SK-N-SH treated with all-trans-retinoic acid at 6 μM for 48 hours (cell line): ENCODE measurements at regions not wholly inside any gene's neighbourhood (a gene's known extent, or its start where the extent isn't known, plus 50 kb on each side); places are given as distances from the start of the nearest gene placed in this dataset.

Experiments
- CREB5 ChIP-seq: fragments of 250-450 bp; sonication (Bioruptor Pico); IDR thresholded peaks from 2 replicates; pipeline ENCODE4 v1.5.1; 2020; ENCODE audit warnings: low read depth, mild to moderate bottlenecking, moderate library complexity
- GLIS3 ChIP-seq: fragments of 250-450 bp; sonication (Bioruptor Pico); IDR thresholded peaks from 2 replicates; pipeline ENCODE4 v1.5.0; 2020; ENCODE audit warnings: mild to moderate bottlenecking, moderate library complexity
- OSR1 ChIP-seq: fragments of 250-450 bp; sonication (Bioruptor Pico); IDR thresholded peaks from 2 replicates; pipeline ENCODE4 v1.8.0; 2022; ENCODE audit warnings: moderate library complexity, mild to moderate bottlenecking, inconsistent platforms
- PATZ1 ChIP-seq: fragments of 250-450 bp; sonication (Bioruptor Pico); IDR thresholded peaks from 2 replicates; pipeline ENCODE4 v1.8.0; 2020; ENCODE audit warnings: mild to moderate bottlenecking, moderate library complexity, borderline replicate concordance
- POU6F1 ChIP-seq: fragments of 250-450 bp; sonication (Bioruptor Pico); IDR thresholded peaks from 2 replicates; pipeline ENCODE4 v1.8.0; 2021; ENCODE audit warnings: low read depth, mild to moderate bottlenecking, moderate library complexity, borderline replicate concordance
- PPARA ChIP-seq: fragments of 250-450 bp; sonication (Bioruptor Pico); IDR thresholded peaks from 2 replicates; pipeline ENCODE4 v1.5.0; 2020; ENCODE audit warnings: mild to moderate bottlenecking, borderline replicate concordance
- RARB ChIP-seq: fragments of 250-450 bp; sonication (Bioruptor Pico); IDR thresholded peaks from 2 replicates; pipeline ENCODE4 v1.8.0; 2021; ENCODE audit warnings: mild to moderate bottlenecking, moderate library complexity
- TCF4 ChIP-seq: fragments of 250-450 bp; sonication (Bioruptor Pico); IDR thresholded peaks from 2 replicates; pipeline ENCODE4 v1.8.0; 2021; ENCODE audit warnings: mild to moderate bottlenecking, moderate library complexity, borderline replicate concordance
- TSHZ2 ChIP-seq: fragments of 250-450 bp; sonication (Bioruptor Pico); IDR thresholded peaks from 2 replicates; pipeline ENCODE4 v1.5.0; 2020; ENCODE audit warnings: mild to moderate bottlenecking, moderate library complexity
- ZFP3 ChIP-seq: fragments of 250-450 bp; sonication (Bioruptor Pico); IDR thresholded peaks from 2 replicates; pipeline ENCODE4 v1.5.0; 2020; ENCODE audit warnings: mild to moderate bottlenecking, moderate library complexity
- ZFP30 ChIP-seq: fragments of 450-650 bp; formaldehyde crosslinking; IDR thresholded peaks from 2 replicates; pipeline ENCODE4 v1.5.0; 2022; ENCODE audit warnings: mild to moderate bottlenecking, moderate library complexity
- ZNF70 ChIP-seq: fragments of 450-650 bp; formaldehyde crosslinking; IDR thresholded peaks from 2 replicates; pipeline ENCODE4 v1.5.0; 2020; ENCODE audit warnings: mild to moderate bottlenecking, moderate library complexity

DNA sequence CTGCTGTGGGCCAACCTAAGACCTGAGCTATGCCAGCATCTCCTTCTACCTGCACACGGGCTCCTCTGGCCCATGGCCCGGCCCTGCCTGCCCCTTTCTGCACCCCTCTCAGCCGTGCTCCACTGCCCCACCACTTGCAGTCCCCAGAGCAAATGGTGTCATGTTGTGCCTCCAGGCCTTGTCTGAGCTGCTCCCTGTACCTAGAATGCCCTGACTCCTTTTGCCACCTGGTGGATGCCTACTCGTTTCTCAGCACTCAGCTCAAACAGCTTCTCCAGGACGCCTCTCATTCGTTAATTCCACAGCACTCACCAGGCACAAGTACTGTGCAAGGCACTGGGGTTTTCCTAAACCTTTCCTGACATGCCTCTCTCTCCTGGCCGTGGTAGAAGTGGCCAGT lies 63.2 kb upstream of the PNMA1 start:
- TF ChIP-seq ZNF70 (CRISPR knock-in tag) (no peak), OSR1 (CRISPR knock-in tag) (no peak), TCF4 (CRISPR knock-in tag) (no peak), ZFP30 (CRISPR knock-in tag) (no peak), ZFP3 (CRISPR knock-in tag) (no peak), PPARA (CRISPR knock-in tag) (no peak), TSHZ2 (CRISPR knock-in tag) (no peak), POU6F1 (no peak), CREB5 (CRISPR knock-in tag) (no peak), PATZ1 (CRISPR knock-in tag) (no peak), GLIS3 (CRISPR knock-in tag) (no peak), RARB (CRISPR knock-in tag) (no peak)
